ENCODE measurements at regions not wholly inside any gene's neighbourhood (a gene's known extent, or its start where the extent isn't known, plus 50 kb on each side); places are given as distances from the start of the nearest gene placed in this dataset.

GRCh38 chr14:103201801-103202200 lies 78.5 kb downstream of the TNFAIP2 start:
- ChIA-PET CTCF (no interaction called here), POLR2A (no interaction called here)

GRCh38 chr14:103204852-103205540 lies 81.7 kb downstream of the TNFAIP2 start:
- H3K27me3 ChIP-seq (ENCODE audit: insufficient read depth, low read length, poor library complexity, severe bottlenecking) = no peaks in the 10 kb centered on the region
- ChIA-PET CTCF (no interaction called here), POLR2A (no interaction called here)
- peaks cover 18 to 33% of the 10 kb centered on the region in 2 donors for H3K27me3 Mint-ChIP-seq
- peaks cover 0 to 4% (median 0%) of the 10 kb centered on the region in 3 donors for H3K4me1 Mint-ChIP-seq
- no peak overlapping the region for H3K4me3 ChIP-seq (ENCODE audit: low read length)
- peaks cover 6 to 30% (median 27%) of the 10 kb centered on the region in 5 donors for H3K9me3 Mint-ChIP-seq
- no peaks in the 10 kb centered on the region for H3K4me1 ChIP-seq (ENCODE audit: insufficient read depth, low read length)
- peaks cover 0 to 8% (median 0%) of the 10 kb centered on the region in 3 donors for H3K36me3 Mint-ChIP-seq
- H3K9me3 ChIP-seq (ENCODE audit: low read length) = peaks cover 11% of the 10 kb centered on the region
- DNase-seq = no peak
- no peaks in the 10 kb centered on the region for H3K36me3 ChIP-seq (ENCODE audit: insufficient read depth, low read length)
- no peak overlapping the region for H3K4me3 Mint-ChIP-seq
- no peak overlapping the region for H3K27ac Mint-ChIP-seq
- H3K27ac ChIP-seq (ENCODE audit: low read depth, low read length) = peak overlapping the region; percentile 80

More at GRCh38 chr14:103201801-103202200, 78.5 kb downstream of the TNFAIP2 start:
- H3K27me3 ChIP-seq (ENCODE audit: insufficient read depth, low read length, poor library complexity, severe bottlenecking) = no peaks in the 10 kb centered on the region
- H3K27ac ChIP-seq (ENCODE audit: low read depth, low read length) = no peak overlapping the region
- H3K4me1 ChIP-seq (ENCODE audit: insufficient read depth, low read length) = no peaks in the 10 kb centered on the region
- H3K36me3 ChIP-seq (ENCODE audit: insufficient read depth, low read length) = no peaks in the 10 kb centered on the region
- peaks cover 0 to 8% (median 0%) of the 10 kb centered on the region in 3 donors for H3K36me3 Mint-ChIP-seq
- peaks cover 11% of the 10 kb centered on the region for H3K9me3 ChIP-seq (ENCODE audit: low read length)
- H3K4me1 Mint-ChIP-seq = no peaks in the 10 kb centered on the region
- no peak for DNase-seq
- H3K4me3 ChIP-seq (ENCODE audit: low read length) = no peak overlapping the region
- peaks cover 6 to 28% (median 24%) of the 10 kb centered on the region in 5 donors for H3K9me3 Mint-ChIP-seq
- peaks cover 4 to 28% of the 10 kb centered on the region in 2 donors for H3K27me3 Mint-ChIP-seq
- H3K4me3 Mint-ChIP-seq = no peak overlapping the region
- no peak overlapping the region for H3K27ac Mint-ChIP-seq

GRCh38 chr14:103205541-103205906 lies 82.3 kb downstream of the TNFAIP2 start:
- CTCF ChIA-PET = no interaction called here
- H3K4me1 ChIP-seq (ENCODE audit: insufficient read depth, low read length) = no peaks in the 10 kb centered on the region
- POLR2A ChIA-PET = no interaction called here
- H3K36me3 ChIP-seq (ENCODE audit: insufficient read depth, low read length) = no peaks in the 10 kb centered on the region
- DNase-seq = no peak
- peaks cover 11% of the 10 kb centered on the region for H3K9me3 ChIP-seq (ENCODE audit: low read length)
- H3K4me3 ChIP-seq (ENCODE audit: low read length) = no peak overlapping the region
- Mint-ChIP-seq H3K4me3 (no peak overlapping the region), H3K36me3 (peaks cover 0 to 8% (median 0%) of the 10 kb centered on the region in 3 donors), H3K9me3 (peaks cover 6 to 30% (median 27%) of the 10 kb centered on the region in 5 donors), H3K27me3 (peaks cover 20 to 36% of the 10 kb centered on the region in 2 donors), H3K4me1 (peaks cover 0 to 4% (median 0%) of the 10 kb centered on the region in 3 donors), H3K27ac (no peak overlapping the region)
- no peaks in the 10 kb centered on the region for H3K27me3 ChIP-seq (ENCODE audit: insufficient read depth, low read length, poor library complexity, severe bottlenecking)
- H3K27ac ChIP-seq (ENCODE audit: low read depth, low read length) = peak overlapping the region; percentile 80

- Mint-ChIP-seq H3K27me3 (peaks cover 20 to 36% of the 10 kb centered on the region in 2 donors), H3K9me3 (peaks cover 6 to 30% (median 27%) of the 10 kb centered on the region in 5 donors), H3K4me1 (peaks cover 0 to 4% (median 0%) of the 10 kb centered on the region in 3 donors), H3K27ac (no peak overlapping the region), H3K36me3 (peaks cover 0 to 8% (median 0%) of the 10 kb centered on the region in 3 donors), H3K4me3 (no peak overlapping the region)
- Histone ChIP-seq H3K36me3 (ENCODE audit: insufficient read depth, low read length) (no peaks in the 10 kb centered on the region), H3K9me3 (ENCODE audit: low read length) (peaks cover 11% of the 10 kb centered on the region), H3K4me3 (ENCODE audit: low read length) (no peak overlapping the region), H3K4me1 (ENCODE audit: insufficient read depth, low read length) (no peaks in the 10 kb centered on the region), H3K27me3 (ENCODE audit: insufficient read depth, low read length, poor library complexity, severe bottlenecking) (no peaks in the 10 kb centered on the region), H3K27ac (ENCODE audit: low read depth, low read length) (peak overlapping the region; percentile 80)
- DNase-seq = no peak
- ChIA-PET POLR2A (no interaction called here), CTCF (no interaction called here)
Observed at GRCh38 chr14:103206023-103206481, 82.8 kb downstream of the TNFAIP2 start.

GRCh38 chr14:103206836-103207387 lies 83.7 kb downstream of the TNFAIP2 start:
- no peaks in the 10 kb centered on the region for H3K36me3 ChIP-seq (ENCODE audit: insufficient read depth, low read length)
- H3K4me1 ChIP-seq (ENCODE audit: insufficient read depth, low read length) = no peaks in the 10 kb centered on the region
- ChIA-PET CTCF (no interaction called here), POLR2A (no interaction called here)
- no peak overlapping the region for H3K4me3 ChIP-seq (ENCODE audit: low read length)
- Mint-ChIP-seq H3K4me3 (no peak overlapping the region), H3K4me1 (peaks cover 0 to 4% (median 0%) of the 10 kb centered on the region in 3 donors), H3K9me3 (peaks cover 6 to 27% (median 25%) of the 10 kb centered on the region in 5 donors), H3K36me3 (peaks cover 0 to 8% (median 0%) of the 10 kb centered on the region in 3 donors), H3K27me3 (peaks cover 27 to 34% of the 10 kb centered on the region in 2 donors), H3K27ac (no peak overlapping the region)
- H3K27me3 ChIP-seq (ENCODE audit: insufficient read depth, low read length, poor library complexity, severe bottlenecking) = no peaks in the 10 kb centered on the region
- peak overlapping the region; percentile 80 for H3K27ac ChIP-seq (ENCODE audit: low read depth, low read length)
- no peak for DNase-seq
- H3K9me3 ChIP-seq (ENCODE audit: low read length) = peaks cover 11% of the 10 kb centered on the region

- peaks cover 11% of the 10 kb centered on the region for H3K9me3 ChIP-seq (ENCODE audit: low read length)
- no peak for DNase-seq
- H3K27ac ChIP-seq (ENCODE audit: low read depth, low read length) = peak overlapping the region; percentile 16
- no peaks in the 10 kb centered on the region for H3K27me3 ChIP-seq (ENCODE audit: insufficient read depth, low read length, poor library complexity, severe bottlenecking)
- Mint-ChIP-seq H3K27ac (peak overlapping the region in 1 of 8 donors; percentile 38), H3K36me3 (peaks cover 0 to 8% (median 0%) of the 10 kb centered on the region in 3 donors), H3K27me3 (peaks cover 29 to 39% of the 10 kb centered on the region in 2 donors), H3K9me3 (peaks cover 6 to 26% (median 23%) of the 10 kb centered on the region in 5 donors), H3K4me3 (no peak overlapping the region), H3K4me1 (peaks cover 0 to 4% (median 0%) of the 10 kb centered on the region in 3 donors)
- POLR2A ChIA-PET = no interaction called here
- H3K4me1 ChIP-seq (ENCODE audit: insufficient read depth, low read length) = no peaks in the 10 kb centered on the region
- CTCF ChIA-PET = no interaction called here
- no peak overlapping the region for H3K4me3 ChIP-seq (ENCODE audit: low read length)
- H3K36me3 ChIP-seq (ENCODE audit: insufficient read depth, low read length) = no peaks in the 10 kb centered on the region
Observed at GRCh38 chr14:103207388-103208072, 84.3 kb downstream of the TNFAIP2 start.

GRCh38 chr14:103209054-103209453 lies 85.8 kb downstream of the TNFAIP2 start:
- peaks cover 0 to 2% (median 0%) of the 10 kb centered on the region in 3 donors for H3K36me3 Mint-ChIP-seq
- CTCF ChIA-PET = no interaction called here

GRCh38 chr14:103209506-103209905 lies 86.2 kb downstream of the TNFAIP2 start:
- ChIA-PET POLR2A (no interaction called here), CTCF (no interaction called here)
- no peak overlapping the region for H3K27ac ChIP-seq (ENCODE audit: low read depth, low read length)
- no peak overlapping the region for H3K4me3 ChIP-seq (ENCODE audit: low read length)
- no peaks in the 10 kb centered on the region for H3K4me1 ChIP-seq (ENCODE audit: insufficient read depth, low read length)
- Mint-ChIP-seq H3K9me3 (peaks cover 0 to 14% (median 10%) of the 10 kb centered on the region in 5 donors), H3K4me3 (no peak overlapping the region), H3K36me3 (no peaks in the 10 kb centered on the region), H3K27me3 (peaks cover 36 to 50% of the 10 kb centered on the region in 2 donors), H3K27ac (no peak overlapping the region), H3K4me1 (peaks cover 0 to 4% (median 0%) of the 10 kb centered on the region in 3 donors)
- peaks cover 7% of the 10 kb centered on the region for H3K9me3 ChIP-seq (ENCODE audit: low read length)
- H3K27me3 ChIP-seq (ENCODE audit: insufficient read depth, low read length, poor library complexity, severe bottlenecking) = no peaks in the 10 kb centered on the region
- no peak for DNase-seq
- H3K36me3 ChIP-seq (ENCODE audit: insufficient read depth, low read length) = no peaks in the 10 kb centered on the region

More at GRCh38 chr14:103209054-103209453, 85.8 kb downstream of the TNFAIP2 start:
- H3K4me1 Mint-ChIP-seq = peaks cover 0 to 4% (median 0%) of the 10 kb centered on the region in 3 donors
- peaks cover 34 to 47% of the 10 kb centered on the region in 2 donors for H3K27me3 Mint-ChIP-seq
- H3K36me3 ChIP-seq (ENCODE audit: insufficient read depth, low read length) = no peaks in the 10 kb centered on the region
- H3K9me3 ChIP-seq (ENCODE audit: low read length) = peaks cover 11% of the 10 kb centered on the region
- no peak overlapping the region for H3K27ac Mint-ChIP-seq
- no peak overlapping the region for H3K4me3 Mint-ChIP-seq
- H3K27me3 ChIP-seq (ENCODE audit: insufficient read depth, low read length, poor library complexity, severe bottlenecking) = no peaks in the 10 kb centered on the region
- H3K4me3 ChIP-seq (ENCODE audit: low read length) = no peak overlapping the region
- H3K27ac ChIP-seq (ENCODE audit: low read depth, low read length) = no peak overlapping the region
- no peaks in the 10 kb centered on the region for H3K4me1 ChIP-seq (ENCODE audit: insufficient read depth, low read length)
- H3K9me3 Mint-ChIP-seq = peaks cover 2 to 19% (median 14%) of the 10 kb centered on the region in 5 donors
- DNase-seq = no peak
- POLR2A ChIA-PET = no interaction called here

Data from CD8-positive, alpha-beta memory T cell (primary cell).